ENCODE measurements at regions not wholly inside any gene's neighbourhood (a gene's known extent, or its start where the extent isn't known, plus 50 kb on each side); places are given as distances from the start of the nearest gene placed in this dataset.

GRCh38 chr11:15627560-15627959 is 512.8 kb downstream of the INSC start:
- TF ChIP-seq POLR2A (IDR thresholded peaks at IDR 0.05; ENCODE audit: low read depth, low read length): no peak
- no peak for TF ChIP-seq POLR2AphosphoS5 (IDR thresholded peaks at IDR 0.05; ENCODE audit: low read depth, low read length)
- TF ChIP-seq TAF1 (IDR thresholded peaks at IDR 0.05; ENCODE audit: low read depth, low read length): no peak
